ENCODE measurements at regions not wholly inside any gene's neighbourhood (a gene's known extent, or its start where the extent isn't known, plus 50 kb on each side); places are given as distances from the start of the nearest gene placed in this dataset.
"Not testable (repeated sequence)": the region's sequence is repeated elsewhere in the genome, so short reads cannot be mapped to it uniquely, and the experiment has no call there.

DNA sequence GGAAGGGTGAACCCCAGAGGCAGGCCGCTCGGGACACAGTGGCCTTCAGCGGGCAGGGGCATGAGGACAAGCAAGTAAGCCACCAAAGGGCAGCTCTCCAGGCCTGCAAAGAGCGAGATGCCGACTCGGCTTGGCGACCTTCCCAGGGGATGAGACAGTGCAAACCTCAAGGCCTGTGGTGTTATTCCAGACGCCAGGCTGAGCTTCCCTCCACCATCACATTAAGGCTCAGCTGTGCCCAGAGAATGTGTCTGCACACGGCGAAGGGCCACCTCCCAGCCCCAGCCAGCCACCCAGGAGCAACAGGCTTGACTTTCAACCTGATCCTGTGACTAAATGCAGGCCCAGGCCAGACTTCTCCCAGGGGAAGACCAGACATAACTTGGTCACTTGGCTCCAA, 251.4 kb downstream of the SOX9 start:
- DNase-seq, result no peak

DNA sequence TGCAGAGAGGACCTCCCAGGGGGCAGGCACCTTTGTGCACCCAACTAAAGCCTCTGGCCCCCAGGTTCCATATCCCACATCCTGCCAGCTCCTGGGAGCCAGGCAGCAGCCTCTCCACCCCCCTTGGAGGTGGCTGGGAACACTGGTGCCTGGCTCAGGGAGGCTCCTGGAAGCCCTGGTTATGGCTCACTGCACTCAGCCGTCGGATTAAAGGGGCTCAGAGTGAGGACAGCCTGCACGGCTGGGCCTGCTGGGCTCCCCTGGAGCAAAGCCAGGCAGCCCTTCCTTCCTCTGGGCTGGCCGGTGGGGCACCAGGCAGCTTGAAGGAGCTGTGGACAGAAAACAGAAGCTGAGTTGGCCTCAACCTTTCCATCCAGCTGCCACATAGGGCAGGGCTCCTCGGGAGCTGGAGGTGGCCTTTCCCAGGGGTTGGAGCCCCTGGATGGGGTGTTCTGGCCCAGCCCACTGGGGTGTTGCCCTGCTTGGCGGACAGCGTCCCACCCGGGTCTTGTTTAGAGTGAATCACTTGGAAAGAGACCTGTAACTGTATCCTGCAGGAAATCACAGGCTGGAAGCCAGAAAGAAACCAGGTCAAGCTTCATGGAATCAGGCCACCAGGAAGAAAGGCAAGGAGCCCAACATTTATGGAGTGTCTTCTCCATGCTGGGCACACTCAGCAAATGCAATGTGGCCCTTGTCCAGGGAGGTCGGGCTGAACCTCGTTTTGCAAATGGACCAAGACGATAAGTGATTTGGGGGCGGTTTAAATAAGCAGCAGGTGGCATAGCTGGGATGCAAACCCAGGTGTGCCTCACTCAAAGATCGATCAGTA, 253.3 kb downstream of the SOX9 start:
- no peak for DNase-seq

DNA sequence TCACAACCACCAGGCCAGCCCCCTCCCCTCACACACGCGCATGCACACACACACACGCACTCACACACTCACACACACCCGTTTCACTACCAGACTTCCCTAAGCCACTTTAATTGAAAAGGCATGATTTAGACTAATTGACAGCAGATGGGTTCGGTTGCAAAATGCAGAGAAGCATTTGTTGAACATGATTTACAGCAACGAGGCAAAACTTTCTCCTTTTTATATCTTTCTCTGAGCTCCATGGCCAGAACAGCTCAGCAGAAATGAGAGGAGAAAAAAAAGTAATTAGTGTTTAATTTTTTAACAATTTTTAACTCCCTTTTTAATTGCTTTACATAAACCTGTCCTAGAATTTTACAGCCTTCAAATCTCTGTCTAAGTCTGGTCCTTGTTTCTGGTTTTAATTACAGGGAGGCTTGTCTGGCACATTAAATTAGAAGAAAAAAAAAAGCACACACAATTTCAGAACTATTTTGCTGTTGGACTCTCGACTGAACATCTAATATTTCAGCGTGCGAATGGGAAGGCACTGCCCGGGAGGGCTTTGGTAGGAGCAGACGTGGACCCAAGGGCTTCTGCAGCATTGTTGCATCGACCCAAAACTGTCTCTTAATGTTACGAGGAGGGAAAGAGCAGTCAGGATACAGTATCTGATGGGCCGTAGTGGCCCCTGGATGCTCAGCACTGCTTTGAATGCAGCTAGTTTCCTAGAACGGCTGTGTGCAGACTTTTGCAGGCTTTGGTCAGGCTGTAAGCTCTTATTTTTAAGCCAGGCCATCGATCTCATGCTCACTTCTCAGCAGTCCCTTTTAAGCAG, 255.9 kb downstream of the SOX9 start:
- DNase-seq, result no peak

DNA sequence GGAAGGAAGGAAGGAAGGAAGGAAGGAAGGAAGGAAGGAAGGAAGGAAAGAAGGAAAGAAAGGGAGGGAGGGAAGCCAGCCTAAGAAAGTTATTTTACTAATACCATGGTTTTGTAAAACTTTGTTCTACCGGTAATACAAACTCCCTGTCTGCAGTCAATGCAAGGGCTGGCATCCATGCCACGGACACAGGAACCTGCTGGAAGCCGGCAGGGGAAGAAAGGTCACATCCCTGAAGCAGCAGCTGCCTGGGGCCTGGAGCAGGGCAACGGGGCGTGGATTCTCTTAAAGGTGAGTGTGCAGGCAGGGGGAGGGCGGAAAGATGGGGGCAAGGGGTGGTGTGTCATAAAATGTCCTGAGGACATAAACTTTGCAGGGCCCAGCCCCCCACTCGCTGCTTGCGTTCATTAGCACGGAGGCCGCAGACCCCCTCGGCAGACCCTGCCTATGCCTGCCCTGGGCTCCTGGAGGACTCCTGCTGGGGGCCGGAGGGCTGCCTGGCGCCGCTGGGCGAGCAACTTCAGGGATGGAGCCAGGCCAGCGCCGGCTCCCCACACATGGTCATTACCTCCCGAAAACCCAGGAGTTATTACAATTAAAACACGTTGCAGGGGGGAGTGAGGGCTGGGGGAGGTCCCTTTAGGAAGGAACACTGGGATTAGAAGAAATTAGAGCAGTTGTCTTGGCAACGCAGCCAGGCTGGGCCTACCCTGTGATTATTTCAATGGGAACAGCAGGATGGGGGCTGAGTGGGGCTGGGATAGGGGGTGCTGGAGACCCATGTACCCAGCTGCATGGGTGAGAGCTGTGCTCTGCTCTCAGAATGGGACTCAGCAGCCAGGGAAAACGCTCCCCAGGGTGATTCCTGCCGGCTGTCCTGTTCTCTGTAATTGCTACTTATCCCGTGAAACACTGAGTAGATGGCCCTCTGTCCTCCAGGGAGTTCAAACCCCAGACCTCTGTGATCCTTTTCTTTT, 257.9 kb downstream of the SOX9 start:
- no peak for DNase-seq

DNA sequence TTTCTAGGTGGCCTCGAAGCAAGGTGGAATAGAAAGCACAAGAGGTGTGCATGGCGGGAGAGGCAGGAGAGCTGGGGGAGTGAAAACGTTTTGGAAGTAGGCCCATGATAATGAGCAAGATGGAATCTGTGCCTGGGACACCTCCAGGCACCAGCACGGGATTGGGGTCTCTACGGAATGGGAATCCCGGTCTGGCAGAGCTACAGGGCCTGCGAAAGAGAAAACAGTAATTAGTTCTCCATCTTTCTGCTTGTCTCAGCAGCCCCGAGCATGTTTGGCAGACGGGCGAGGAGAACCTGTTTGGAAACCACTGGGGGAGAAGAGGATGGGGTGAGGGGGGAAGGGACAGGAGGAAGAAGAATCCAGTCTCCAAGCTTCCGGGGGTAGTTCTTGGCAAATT, 258.7 kb downstream of the SOX9 start:
- DNase-seq, result no peak

DNA sequence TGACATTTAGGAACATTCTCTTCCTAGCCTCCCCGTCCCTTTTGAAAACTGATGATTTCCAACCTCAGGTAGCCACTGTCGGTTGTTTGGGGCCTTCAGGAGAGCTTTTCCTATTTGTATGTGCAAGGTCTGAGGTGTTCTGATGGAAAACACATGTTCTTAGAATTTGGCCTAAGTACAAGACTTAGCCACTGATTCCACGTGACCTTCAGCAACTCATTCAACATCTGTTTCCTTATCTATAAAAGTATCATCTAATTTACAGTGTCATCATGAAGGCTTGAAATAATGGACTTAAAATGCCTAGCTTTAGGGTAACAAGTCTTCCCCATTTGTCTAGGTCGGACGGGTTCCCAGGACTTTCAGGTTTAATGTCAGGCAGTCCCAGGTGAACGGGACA, 259.3 kb downstream of the SOX9 start:
- no peak for DNase-seq

DNA sequence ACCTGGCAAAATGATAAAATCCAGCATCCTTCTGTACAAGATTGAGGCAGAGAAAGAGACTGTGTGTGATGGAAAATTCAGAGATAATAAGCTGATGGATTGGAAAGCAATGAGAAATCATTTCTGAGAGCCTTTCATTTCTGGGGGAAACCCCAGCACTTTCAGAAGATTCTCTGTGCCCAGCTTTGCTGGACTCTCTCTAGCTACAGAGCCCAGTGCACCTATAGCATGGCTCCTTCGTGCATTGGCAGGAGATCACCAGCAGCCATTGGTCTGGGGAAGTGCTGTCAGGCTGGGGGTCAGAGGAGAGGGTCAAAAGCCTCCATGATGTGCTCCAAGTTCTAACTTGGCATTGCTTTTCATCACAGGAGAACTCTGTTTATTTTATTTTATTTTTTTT, 259.9 kb downstream of the SOX9 start:
- no peak for DNase-seq

DNA sequence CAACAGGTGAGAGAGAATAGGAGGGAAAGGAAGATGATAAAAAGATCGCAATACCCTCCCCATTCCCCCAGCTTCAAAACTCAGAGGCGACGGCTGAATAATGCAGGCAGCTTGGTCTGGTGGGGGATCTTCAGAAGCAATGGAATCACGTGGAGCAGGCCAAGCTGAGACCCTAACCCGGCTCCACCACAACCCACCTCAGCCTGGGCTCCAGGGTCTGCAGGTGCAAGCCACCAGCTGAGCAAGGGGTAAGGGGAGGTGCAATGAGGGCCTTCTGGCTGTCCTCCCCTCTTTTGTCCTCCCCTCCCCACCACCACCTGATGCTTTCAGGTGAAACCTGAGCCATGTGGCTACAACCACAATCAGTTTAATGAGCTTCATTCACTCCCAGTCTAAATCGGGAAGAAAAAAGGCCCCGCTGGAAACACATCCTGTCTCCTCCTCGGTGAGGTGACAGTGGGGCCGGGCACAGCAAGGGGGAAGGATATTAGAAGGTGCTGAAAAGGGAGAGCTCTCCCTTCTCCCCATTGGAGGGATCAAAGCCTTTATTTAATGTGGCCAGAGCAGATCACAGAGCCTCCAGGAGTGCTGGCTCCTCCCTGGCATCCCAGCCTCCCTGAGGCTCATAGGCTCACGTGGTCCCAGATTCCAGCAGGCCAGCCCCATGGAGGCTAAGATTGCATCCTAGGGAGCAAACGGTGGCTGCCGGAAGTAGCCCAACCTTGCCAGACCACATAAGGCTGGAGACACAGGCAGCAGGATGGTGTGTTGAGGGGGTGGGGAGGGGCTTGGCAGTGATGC, 261.0 kb downstream of the SOX9 start:
- no peak for DNase-seq

DNA sequence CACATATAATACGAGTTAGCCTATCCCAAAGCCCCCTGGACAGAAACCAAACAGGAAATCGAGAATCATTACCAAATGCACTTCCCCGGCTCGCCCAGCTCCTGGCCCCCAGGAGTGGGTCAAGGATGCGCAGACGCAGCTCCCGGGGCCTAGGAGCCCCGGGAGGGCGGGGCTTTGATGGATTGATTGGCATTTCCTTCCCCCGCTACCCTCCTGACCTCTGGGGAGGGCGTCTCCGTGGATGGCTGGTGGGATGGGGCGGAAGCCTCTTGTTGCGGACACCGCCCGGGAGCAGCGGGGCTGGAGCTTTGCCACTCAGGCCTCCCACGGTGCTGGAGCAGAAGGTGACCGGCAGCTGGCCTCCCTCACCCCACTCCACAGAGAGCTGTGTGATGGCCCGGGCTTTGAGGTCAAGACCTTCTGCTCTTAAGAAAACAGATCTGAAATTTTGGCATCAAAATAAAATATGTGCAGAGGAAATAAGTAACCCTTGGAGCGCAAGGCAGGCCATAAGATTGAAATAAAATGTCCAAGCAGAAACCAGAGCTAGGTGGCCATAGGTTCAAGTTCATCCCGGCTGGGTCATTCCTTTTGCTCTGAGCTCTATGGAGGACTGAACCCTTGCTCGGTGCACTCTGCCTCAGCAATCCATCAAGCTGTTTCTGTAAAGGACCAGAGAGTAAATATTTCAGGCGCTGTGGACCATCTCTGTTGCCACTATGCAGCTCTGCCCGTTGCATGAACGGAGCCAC, 262.3 kb downstream of the SOX9 start:
- no peak for DNase-seq

DNA sequence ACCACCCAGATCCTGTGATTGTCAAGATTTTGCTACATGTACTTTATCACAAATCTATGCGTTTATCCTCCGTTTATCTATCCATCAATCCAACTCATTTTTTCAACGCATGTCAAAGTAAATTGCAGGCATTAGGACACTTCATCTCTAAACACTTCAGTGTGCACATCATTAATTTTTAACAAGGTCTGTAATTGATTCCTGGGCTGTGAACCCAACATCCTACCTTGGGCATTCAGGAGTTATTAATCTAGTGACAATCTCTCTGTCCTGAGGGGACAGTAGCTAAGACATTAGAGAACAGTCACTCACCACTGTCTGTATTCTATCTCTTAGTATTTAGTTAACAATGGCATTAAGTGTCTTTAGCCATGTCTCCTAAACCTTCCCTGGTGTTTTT, 264.7 kb downstream of the SOX9 start:
- DNase-seq, result no peak

DNA sequence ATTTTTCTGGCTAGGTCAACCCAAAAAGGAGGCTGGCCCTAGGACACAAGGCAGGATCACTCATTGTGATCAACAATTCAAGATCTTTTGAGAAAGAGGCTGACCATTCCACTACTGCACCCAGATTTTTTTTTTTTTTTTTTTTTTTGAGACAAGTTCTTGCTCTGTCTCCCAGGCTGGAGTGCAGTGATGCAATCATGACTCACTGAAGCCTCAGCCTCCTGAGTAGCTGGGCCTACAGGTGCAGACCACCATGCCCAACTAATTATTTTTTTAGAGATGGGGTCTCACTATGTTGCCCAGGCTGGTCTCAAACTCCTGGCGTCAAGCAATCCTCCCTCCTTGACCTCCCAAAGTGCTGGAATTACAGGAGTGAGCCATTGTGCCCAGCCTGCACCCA, 265.4 kb downstream of the SOX9 start:
- DNase-seq, result not testable (repeated sequence)

DNA sequence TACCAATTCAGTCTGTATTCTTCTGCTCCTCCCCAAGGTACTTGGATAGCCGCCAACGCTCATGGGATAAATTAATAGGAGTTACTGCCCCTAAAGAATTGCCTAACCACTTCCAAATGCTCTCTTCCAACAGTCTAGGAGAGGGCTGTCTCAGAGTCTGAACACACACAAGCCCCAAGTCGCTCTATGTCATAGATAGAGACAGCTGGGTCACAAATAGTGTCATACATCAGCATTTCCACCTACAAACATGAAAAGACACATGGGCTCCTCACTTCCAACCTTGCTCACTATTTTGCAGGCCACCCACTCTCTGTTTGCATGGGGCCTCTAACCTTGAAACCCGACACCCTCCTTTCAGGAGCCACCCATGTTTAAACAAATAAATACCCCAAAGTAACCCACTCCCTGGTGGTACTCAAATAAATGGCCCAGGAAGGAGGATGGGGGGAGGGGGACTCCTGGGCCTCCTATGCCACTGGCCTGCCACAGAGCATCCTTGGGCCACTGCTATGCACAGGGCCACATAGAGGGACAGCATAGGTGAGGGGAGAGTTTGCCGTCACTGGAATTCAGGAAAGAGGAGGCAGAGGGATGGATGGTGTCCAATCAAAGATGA, 265.9 kb downstream of the SOX9 start:
- no peak for DNase-seq

DNA sequence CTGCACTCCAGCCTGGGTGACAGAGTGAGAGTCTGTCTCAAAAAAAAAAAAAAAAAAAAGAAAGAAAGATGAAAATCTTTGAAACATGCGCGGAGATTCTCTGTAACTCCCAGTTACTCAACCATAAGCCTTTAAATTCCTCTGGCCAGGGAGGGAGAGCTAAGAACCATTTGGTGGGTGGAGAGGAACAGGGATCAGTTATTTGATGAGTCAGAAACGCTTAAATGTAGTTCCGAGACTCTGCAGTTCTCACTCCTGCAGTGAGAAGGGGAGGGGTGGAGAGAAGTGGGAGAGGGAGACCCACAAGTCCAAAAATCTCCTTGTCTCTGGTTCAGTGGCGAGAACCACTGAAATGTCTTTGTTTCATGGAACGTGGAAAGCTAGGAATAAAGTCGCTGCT, 266.7 kb downstream of the SOX9 start:
- DNase-seq, result no peak

DNA sequence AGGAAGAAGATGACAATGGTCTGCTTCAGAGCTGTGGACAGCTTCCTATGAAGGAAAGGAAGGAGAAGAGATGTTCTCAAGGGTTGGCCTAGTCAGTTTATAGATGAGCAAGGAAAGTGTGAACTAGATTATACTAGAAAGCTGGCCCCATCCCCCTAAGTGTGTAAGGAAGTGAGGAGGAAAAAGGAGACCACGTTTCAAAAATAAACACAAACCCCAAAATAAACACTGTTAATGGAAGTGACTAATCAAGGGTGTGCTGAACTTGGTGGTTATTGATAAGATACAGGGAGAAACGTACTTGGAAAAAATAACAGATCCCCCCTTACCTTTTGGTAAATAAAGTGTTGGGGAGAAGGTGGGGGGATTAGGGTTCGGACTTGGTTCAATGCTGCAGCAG, 267.1 kb downstream of the SOX9 start:
- DNase-seq, result no peak

DNA sequence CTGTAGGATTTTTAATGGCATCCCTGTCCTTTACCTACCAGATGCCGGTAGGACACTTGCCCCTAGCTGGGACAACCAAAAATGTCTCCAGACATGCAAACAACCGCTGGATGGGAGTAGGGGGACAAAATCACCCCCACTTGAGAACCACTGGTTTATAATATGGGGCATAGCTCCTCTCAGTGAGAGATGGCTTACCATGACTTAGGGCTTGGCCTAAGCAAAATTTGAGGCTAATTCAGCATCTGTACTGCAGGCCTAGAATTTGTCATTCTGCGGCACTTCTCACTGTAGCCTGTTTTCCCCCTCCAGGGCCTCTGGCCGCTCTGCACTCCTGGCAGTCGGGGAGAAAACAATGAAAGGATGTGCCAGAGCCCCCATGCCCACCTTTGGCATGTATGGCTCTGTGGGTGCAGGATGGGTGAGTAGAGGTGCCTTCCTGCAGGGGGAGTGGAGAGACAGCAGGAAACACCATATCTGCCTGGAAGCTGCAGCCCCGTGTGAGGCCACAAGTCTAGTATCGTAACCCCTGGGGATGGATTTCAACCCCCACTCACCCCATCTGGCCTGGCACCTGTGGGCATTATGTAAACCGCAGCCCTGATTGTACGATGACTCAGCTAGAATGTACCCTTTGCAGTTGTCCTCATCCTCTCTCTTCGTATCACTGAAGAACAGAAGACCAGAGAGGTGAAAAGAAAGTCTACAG, 268.1 kb downstream of the SOX9 start:
- no peak for DNase-seq

DNA sequence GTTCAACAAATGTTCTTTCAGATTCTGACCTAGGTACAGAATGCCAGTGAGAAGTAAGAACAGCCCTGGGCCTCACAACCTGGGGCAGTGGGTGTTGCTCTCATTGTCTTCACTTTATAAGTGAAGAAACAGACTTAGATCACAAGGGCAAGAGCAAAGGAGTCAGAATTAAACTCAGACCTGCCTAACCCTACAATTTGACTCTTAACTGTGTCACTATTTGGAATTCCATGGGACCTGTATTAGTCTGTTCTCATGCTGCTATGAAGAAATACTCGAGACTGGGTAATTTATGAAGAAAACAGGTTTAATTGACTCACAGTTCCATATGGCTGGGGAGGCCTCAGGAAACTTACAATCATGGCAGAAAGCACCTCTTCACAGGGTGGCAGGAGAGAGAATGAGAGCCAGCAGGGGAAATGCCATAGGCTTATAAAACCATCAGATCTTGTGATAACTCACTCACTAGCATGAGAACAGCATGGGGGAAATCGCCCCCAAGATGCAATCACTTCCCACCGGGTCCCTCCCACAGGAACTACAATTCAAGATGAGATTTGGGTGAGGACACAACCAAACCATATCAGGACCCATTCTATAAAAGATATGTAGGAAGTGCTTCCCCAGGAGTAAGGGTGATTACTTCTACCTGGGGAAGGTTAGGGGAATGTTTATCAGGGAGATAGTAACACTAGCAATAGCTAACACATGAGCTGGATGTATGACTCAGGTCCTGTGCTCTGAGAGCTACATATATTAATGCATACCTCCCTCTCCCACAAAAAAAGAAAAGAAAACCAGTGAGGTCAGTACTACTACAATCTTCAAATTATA, 270.1 kb downstream of the SOX9 start:
- no peak for DNase-seq

DNA sequence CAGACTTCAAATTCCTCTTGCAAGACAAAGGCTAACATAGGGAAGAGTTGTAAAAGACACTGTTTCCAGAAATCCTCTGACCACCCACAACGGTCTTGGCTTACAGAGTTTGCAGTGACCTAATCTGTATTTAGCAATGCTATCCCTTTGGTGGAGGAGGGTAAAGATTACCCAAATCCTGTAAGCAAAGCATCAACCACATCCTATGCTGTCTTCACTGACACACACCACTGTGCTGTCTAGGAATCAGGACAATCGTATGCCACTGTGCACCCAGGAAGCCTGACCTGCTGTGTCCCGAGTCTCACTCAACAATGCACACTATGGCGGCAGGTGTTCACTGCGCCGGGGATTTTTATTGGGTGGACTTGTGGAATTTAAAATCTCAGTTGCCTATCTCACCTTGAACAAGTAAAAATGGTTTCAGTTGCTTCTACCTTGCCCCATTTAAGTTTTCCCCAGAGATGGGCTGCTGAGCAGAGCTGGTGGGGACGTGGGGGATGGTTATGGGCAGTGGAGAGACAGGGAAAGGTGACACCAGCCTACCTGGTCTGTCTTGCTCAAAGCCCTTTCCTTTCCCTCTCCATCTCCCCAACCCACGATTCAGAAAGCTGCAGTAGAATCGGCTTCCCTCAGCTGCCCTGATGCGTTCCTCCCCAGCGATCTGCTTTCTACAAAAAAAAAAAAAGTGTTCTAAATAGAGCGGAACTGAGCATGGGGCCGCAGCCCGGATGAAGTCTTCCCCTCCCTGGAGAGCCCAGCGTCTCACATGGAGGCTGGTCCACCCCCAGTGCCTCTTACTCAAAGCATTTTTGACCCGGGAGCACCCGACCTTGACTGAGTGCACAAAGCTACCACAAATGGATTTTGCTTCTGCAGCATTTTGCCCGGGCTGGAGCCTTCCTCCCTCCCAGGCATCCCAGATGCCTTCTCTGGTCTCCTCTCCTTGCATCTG, 271.5 kb downstream of the SOX9 start:
- DNase-seq, result no peak

DNA sequence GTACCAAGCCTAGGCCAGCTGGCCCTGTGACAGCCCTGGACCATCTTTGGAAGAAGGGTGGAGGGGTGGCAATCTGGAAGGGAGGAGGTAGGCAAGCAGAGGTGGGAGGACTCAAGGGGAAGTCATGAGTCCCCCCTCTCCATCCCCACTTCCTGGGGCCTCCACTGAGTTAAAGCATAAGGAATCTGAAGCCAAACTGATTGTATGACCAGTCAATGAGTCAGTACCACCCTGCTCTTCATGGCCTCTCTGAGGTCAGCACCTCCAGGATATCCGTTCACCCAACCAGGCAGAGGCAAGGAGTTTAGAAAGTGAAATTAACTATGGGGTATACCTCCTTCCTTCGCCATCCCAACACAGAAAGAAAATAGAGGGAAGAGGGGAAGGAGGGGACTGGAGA, 272.7 kb downstream of the SOX9 start:
- DNase-seq, result no peak

Data from inflammatory macrophage treated with lipopolysaccharide for 4 hours (primary cell).